ENCODE measurements at regions not wholly inside any gene's neighbourhood (a gene's known extent, or its start where the extent isn't known, plus 50 kb on each side); places are given as distances from the start of the nearest gene placed in this dataset.

- TF ChIP-seq REST (IDR thresholded peaks at IDR 0.05; ENCODE audit: low read depth, low read length): no peak
- TF ChIP-seq GABPA (IDR thresholded peaks at IDR 0.05; ENCODE audit: low read depth): no peak
- TF ChIP-seq CTCF (IDR thresholded peaks at IDR 0.05): no peak
- no peak for TF ChIP-seq EP300 (IDR thresholded peaks at IDR 0.05; ENCODE audit: borderline replicate concordance in 1 of 2, low read depth in 1 of 2, low read length in 1 of 2)
- TF ChIP-seq RAD21 (IDR thresholded peaks at IDR 0.05; ENCODE audit: low read length): no peak
- TF ChIP-seq TEAD4 (IDR thresholded peaks at IDR 0.05; ENCODE audit: borderline replicate concordance, insufficient read depth): no peak
- TF ChIP-seq RFX5 (IDR thresholded peaks at IDR 0.05; ENCODE audit: low read length): no peak
- no peak for TF ChIP-seq POLR2AphosphoS5 (IDR thresholded peaks at IDR 0.05; ENCODE audit: low read depth, low read length)
Observed at GRCh38 chr16:85269165-85269564, 156.9 kb upstream of the CIBAR2 start.
